ENCODE measurements at regions not wholly inside any gene's neighbourhood (a gene's known extent, or its start where the extent isn't known, plus 50 kb on each side); places are given as distances from the start of the nearest gene placed in this dataset.
A peak's percentile ranks its signal among the peaks of the same experiment; 100 is the strongest.

- no peak for TF ChIP-seq ZNF462 (CRISPR knock-in tag; IDR thresholded peaks at IDR 0.05)
- TF ChIP-seq STAT1 (IDR thresholded peaks at IDR 0.05; ENCODE audit: unreplicated experiment), result no peak
These were observed 287.8 kb upstream of the SHH start (continued) for GRCh38 chr7:156100086-156100485.

- no peak overlapping the region for H3K4me3 Mint-ChIP-seq
- peaks cover 5% of the 10 kb centered on the region for H3K27me3 Mint-ChIP-seq (ENCODE audit: insufficient read depth, low read depth, poor library complexity)
- Histone ChIP-seq H3F3A (replicated peaks; ENCODE audit: low read depth) (no peaks in the 10 kb centered on the region), H3K4me3 (no peak overlapping the region), H2AFZ (no peak overlapping the region), H3K4me1 (ENCODE audit: insufficient read depth) (no peaks in the 10 kb centered on the region), H3K27me3 (ENCODE audit: insufficient read depth) (no peaks in the 10 kb centered on the region), H3K79me2 (replicated peaks; ENCODE audit: insufficient read depth) (no peaks in the 10 kb centered on the region), H3K9me2 (ENCODE audit: insufficient read depth) (no peaks in the 10 kb centered on the region), H3K27ac (ENCODE audit: low read depth) (no peak overlapping the region), H3K36me3 (ENCODE audit: insufficient read depth) (no peaks in the 10 kb centered on the region), H3K4me2 (no peak overlapping the region), H4K20me1 (replicated peaks; ENCODE audit: insufficient read depth) (no peaks in the 10 kb centered on the region)
- H3K27ac Mint-ChIP-seq, result peak overlapping the region; percentile 57; the same call in 1 of the 2 replicates
- H3K9me3 Mint-ChIP-seq, result no peaks in the 10 kb centered on the region
- H3K36me3 Mint-ChIP-seq (ENCODE audit: low read depth), result no peaks in the 10 kb centered on the region
- peaks cover 6% of the 10 kb centered on the region; the same call in 2 of the 3 replicates for H3K4me1 Mint-ChIP-seq
- no peak for DNase-seq (ENCODE audit: low spot score)
- no peak for ATAC-seq
- no peak for TF ChIP-seq ZNF462 (CRISPR knock-in tag; IDR thresholded peaks at IDR 0.05)
- TF ChIP-seq CREB1 (CRISPR knock-in tag; IDR thresholded peaks at IDR 0.05; ENCODE audit: low read depth), result no peak
- no peak for TF ChIP-seq CTCF (conservative IDR thresholded peaks at IDR 0.05; ENCODE audit: low read depth in 2 of 2)
- TF ChIP-seq EZH2phosphoT487 (IDR thresholded peaks at IDR 0.05; ENCODE audit: unreplicated experiment), result no peak
- TF ChIP-seq NANOG (IDR thresholded peaks at IDR 0.05; ENCODE audit: borderline replicate concordance), result no peak
- TF ChIP-seq ZNF331 (CRISPR knock-in tag; IDR thresholded peaks at IDR 0.05; ENCODE audit: low read depth), result no peak
- no peak for TF ChIP-seq STAT1 (IDR thresholded peaks at IDR 0.05; ENCODE audit: unreplicated experiment)
- no peak for TF ChIP-seq POLR2AphosphoS5 (IDR thresholded peaks at IDR 0.05; ENCODE audit: low read depth)
These were observed 286.8 kb upstream of the SHH start for GRCh38 chr7:156099085-156099484.

Data from GM23338 (cell line).